Fibroblast of lung (primary cell): ENCODE measurements at regions not wholly inside any gene's neighbourhood (a gene's known extent, or its start where the extent isn't known, plus 50 kb on each side); places are given as distances from the start of the nearest gene placed in this dataset.

Experiments
- DNase-seq, 2 donors: peaks; one replicate each; pipeline versions ENCODE4 v3.0.0 to v3.0.0-alpha.2; 2010; ENCODE audit warnings: low read depth in 2 of 2
- H2AFZ ChIP-seq: 2 replicates; pipeline ENCODE4 v1.5.1; 2012; ENCODE audit warnings: low read length, control low read depth, inconsistent platforms
- H3K27ac ChIP-seq: 2 replicates; pipeline ENCODE4 v1.5.1; 2011; ENCODE audit warnings: low read length, control low read depth; ENCODE audit not compliant: insufficient read depth
- H3K27me3 ChIP-seq: 2 replicates; pipeline ENCODE4 v1.5.1; 2011; ENCODE audit warnings: mild to moderate bottlenecking, low read length; ENCODE audit not compliant: control insufficient read depth, insufficient read depth
- H3K36me3 ChIP-seq: 2 replicates; pipeline ENCODE4 v1.5.1; 2011; ENCODE audit warnings: low read length; ENCODE audit not compliant: control insufficient read depth, insufficient read depth
- H3K4me1 ChIP-seq: 2 replicates; pipeline ENCODE4 v1.5.1; 2011; ENCODE audit warnings: low read length; ENCODE audit not compliant: control insufficient read depth, insufficient read depth; ENCODE audit errors: extremely low read depth
- H3K4me2 ChIP-seq: 2 replicates; pipeline ENCODE4 v1.5.1; 2011; ENCODE audit warnings: low read length, control low read depth; ENCODE audit not compliant: insufficient read depth; ENCODE audit errors: extremely low read depth
- H3K4me3 ChIP-seq, 4 experiments: fragments of 200-600 bp in 1 of 4; sonication (generic) in 1 of 4; replicated peaks in 1 of 4; 2 replicates each; pipeline ENCODE4 v1.5.1; 2011 to 2016; ENCODE audit warnings: low read length in 4 of 4, low read depth in 3 of 4, mild to moderate bottlenecking in 3 of 4, control low read depth in 2 of 4, inconsistent platforms in 1 of 4, mixed read lengths in 1 of 4; ENCODE audit not compliant: insufficient read depth in 1 of 4; ENCODE audit errors: control extremely low read depth in 1 of 4
- H3K79me2 ChIP-seq: 2 replicates; pipeline ENCODE4 v1.5.1; 2012; ENCODE audit warnings: mild to moderate bottlenecking, low read length, inconsistent platforms; ENCODE audit not compliant: control insufficient read depth, insufficient read depth
- H3K9ac ChIP-seq: 2 replicates; pipeline ENCODE4 v1.5.1; 2011; ENCODE audit warnings: mild to moderate bottlenecking, low read length, control low read depth; ENCODE audit not compliant: insufficient read depth
- H3K9me3 ChIP-seq: 2 replicates; pipeline ENCODE4 v1.5.1; 2012; ENCODE audit warnings: low read depth, low read length; ENCODE audit not compliant: control insufficient read depth, insufficient read depth
- H4K20me1 ChIP-seq: 2 replicates; pipeline ENCODE4 v1.5.1; 2011; ENCODE audit warnings: low read length; ENCODE audit not compliant: control insufficient read depth, insufficient read depth; ENCODE audit errors: extremely low read depth
- CTCF ChIP-seq, 2 donors: IDR thresholded peaks in 1 of 2; conservative IDR thresholded peaks in 1 of 2; 1 replicate in 1 of 2; 2 replicates in 1 of 2; pipeline ENCODE4 v1.5.1; 2011 to 2012; ENCODE audit warnings: low read length in 2 of 2, control low read depth in 1 of 2, inconsistent platforms in 1 of 2, low read depth in 1 of 2, mild to moderate bottlenecking in 1 of 2
- EZH2 ChIP-seq: IDR thresholded peaks from 2 replicates; pipeline ENCODE4 v1.5.1; 2012; ENCODE audit warnings: low read length, control low read depth, mild to moderate bottlenecking; ENCODE audit errors: missing control alignments

- Histone ChIP-seq H3K27me3 (no peaks in the 10 kb centered on the region), H3K4me3 (no peak overlapping the region), H2AFZ (no peak overlapping the region), H3K79me2 (no peaks in the 10 kb centered on the region), H3K9ac (no peak overlapping the region), H3K27ac (no peak overlapping the region), H4K20me1 (no peaks in the 10 kb centered on the region), H3K4me2 (no peak overlapping the region), H3K4me1 (no peaks in the 10 kb centered on the region), H3K36me3 (no peaks in the 10 kb centered on the region), H3K9me3 (no peaks in the 10 kb centered on the region)
- TF ChIP-seq EZH2, result no peak
- no peak for TF ChIP-seq CTCF (conservative IDR thresholded peaks at IDR 0.05 in 1 of 2, IDR thresholded peaks at IDR 0.05 in 1 of 2; ENCODE audit: low read depth in 1 of 2, low read length in 2 of 2)
- no peak for DNase-seq
Observed at GRCh38 chr11:112612250-112612849, 348.9 kb upstream of the NCAM1 start.

- Histone ChIP-seq H3K27ac (no peak overlapping the region), H3K4me1 (no peaks in the 10 kb centered on the region), H3K4me3 (no peak overlapping the region), H3K9ac (no peak overlapping the region), H4K20me1 (no peaks in the 10 kb centered on the region), H2AFZ (no peak overlapping the region), H3K4me2 (no peak overlapping the region), H3K79me2 (no peaks in the 10 kb centered on the region), H3K9me3 (no peaks in the 10 kb centered on the region), H3K27me3 (no peaks in the 10 kb centered on the region), H3K36me3 (no peaks in the 10 kb centered on the region)
- DNase-seq, result peak in 1 of 2 donors; percentile 85
- TF ChIP-seq EZH2 (no peak), CTCF (conservative IDR thresholded peaks at IDR 0.05 in 1 of 2, IDR thresholded peaks at IDR 0.05 in 1 of 2; ENCODE audit: low read depth in 1 of 2, low read length in 2 of 2) (no peak)
Observed at GRCh38 chr11:112613051-112613972, 347.9 kb upstream of the NCAM1 start.

- no peaks in the 10 kb centered on the region for H3K4me1 ChIP-seq
- H3K9ac ChIP-seq, result no peak overlapping the region
- no peaks in the 10 kb centered on the region for H3K36me3 ChIP-seq
- no peak overlapping the region for H2AFZ ChIP-seq
- H3K4me2 ChIP-seq, result no peak overlapping the region
- no peaks in the 10 kb centered on the region for H4K20me1 ChIP-seq
- no peaks in the 10 kb centered on the region for H3K79me2 ChIP-seq
- DNase-seq, result no peak
- no peaks in the 10 kb centered on the region for H3K27me3 ChIP-seq
- H3K4me3 ChIP-seq, result no peak overlapping the region
- H3K9me3 ChIP-seq, result no peaks in the 10 kb centered on the region
- TF ChIP-seq EZH2 (no peak), CTCF (conservative IDR thresholded peaks at IDR 0.05 in 1 of 2, IDR thresholded peaks at IDR 0.05 in 1 of 2; ENCODE audit: low read depth in 1 of 2, low read length in 2 of 2) (no peak)
- no peak overlapping the region for H3K27ac ChIP-seq
Observed at GRCh38 chr11:112614605-112615004, 346.6 kb upstream of the NCAM1 start.
